AG20443 (cell line): ENCODE measurements at regions not wholly inside any gene's neighbourhood (a gene's known extent, or its start where the extent isn't known, plus 50 kb on each side); places are given as distances from the start of the nearest gene placed in this dataset.
A peak's percentile ranks its signal among the peaks of the same experiment; 100 is the strongest.
"Not testable (repeated sequence)": the region's sequence is repeated elsewhere in the genome, so short reads cannot be mapped to it uniquely, and the experiment has no call there.

Experiments used
- DNase-seq: peaks from one replicate; pipeline ENCODE4 v3.0.0; 2012; ENCODE audit warnings: low spot score, mixed read lengths

GRCh38 chr14:71739273-71739990 lies 192.8 kb upstream of the RGS6 start:
- no peak for DNase-seq

GRCh38 chr14:71741241-71741640 lies 191.0 kb upstream of the RGS6 start:
- DNase-seq, result no peak

GRCh38 chr14:71742485-71742884 lies 189.7 kb upstream of the RGS6 start:
- DNase-seq, result no peak

- DNase-seq, result no peak
These were observed 187.2 kb upstream of the RGS6 start for GRCh38 chr14:71745072-71745471.

GRCh38 chr14:71748196-71748595 lies 184.0 kb upstream of the RGS6 start:
- DNase-seq, result no peak

- DNase-seq, result no peak
These were observed 182.5 kb upstream of the RGS6 start for GRCh38 chr14:71749613-71750238.

GRCh38 chr14:71751264-71751663 lies 181.0 kb upstream of the RGS6 start:
- no peak for DNase-seq

- DNase-seq, result no peak
These were observed 180.0 kb upstream of the RGS6 start for GRCh38 chr14:71752111-71752738.

- peak; percentile 91 for DNase-seq
These were observed 179.0 kb upstream of the RGS6 start for GRCh38 chr14:71753126-71753830.

- no peak for DNase-seq
These were observed 178.3 kb upstream of the RGS6 start for GRCh38 chr14:71753976-71754375.

GRCh38 chr14:71754422-71755095 lies 177.7 kb upstream of the RGS6 start:
- DNase-seq, result no peak

- DNase-seq, result no peak
These were observed 173.8 kb upstream of the RGS6 start for GRCh38 chr14:71758229-71758951.

- DNase-seq, result no peak
These were observed 169.7 kb upstream of the RGS6 start for GRCh38 chr14:71762575-71762974.

GRCh38 chr14:71764701-71765382 lies 167.4 kb upstream of the RGS6 start:
- no peak for DNase-seq

GRCh38 chr14:71765505-71765904 lies 166.7 kb upstream of the RGS6 start:
- no peak for DNase-seq

GRCh38 chr14:71770431-71770830 lies 161.8 kb upstream of the RGS6 start:
- DNase-seq, result no peak

- not testable (repeated sequence) for DNase-seq
These were observed 160.8 kb upstream of the RGS6 start for GRCh38 chr14:71771421-71771820.

- DNase-seq, result not testable (repeated sequence)
These were observed 160.2 kb upstream of the RGS6 start for GRCh38 chr14:71771996-71772395.

GRCh38 chr14:71773898-71774481 lies 158.2 kb upstream of the RGS6 start:
- no peak for DNase-seq
